Transverse colon (tissue), 4 donors: ENCODE measurements at regions not wholly inside any gene's neighbourhood (a gene's known extent, or its start where the extent isn't known, plus 50 kb on each side); places are given as distances from the start of the nearest gene placed in this dataset.
A peak's percentile ranks its signal among the peaks of the same experiment; 100 is the strongest.
"Not testable (repeated sequence)": the region's sequence is repeated elsewhere in the genome, so short reads cannot be mapped to it uniquely, and the experiment has no call there.

Source experiments
- DNase-seq: peaks from one replicate; pipeline ENCODE4 v3.0.0-alpha.2; 2019
- H3K27ac ChIP-seq, 4 donors: fragments of 200-600 bp; sonication (generic); 2 replicates each; pipeline ENCODE4 v1.5.1; 2016 to 2018; ENCODE audit warnings: inconsistent platforms in 4 of 4
- H3K27me3 ChIP-seq: fragments of 200-600 bp; sonication (generic); 2 replicates; pipeline ENCODE4 v1.5.1; 2017; ENCODE audit warnings: inconsistent platforms
- H3K36me3 ChIP-seq, 4 donors: fragments of 200-600 bp; sonication (generic); 2 replicates each; pipeline ENCODE4 v1.5.1; 2017 to 2019; ENCODE audit warnings: inconsistent platforms in 4 of 4
- H3K4me1 ChIP-seq, 4 donors: fragments of 200-600 bp; sonication (generic); 2 replicates each; pipeline ENCODE4 v1.5.1; 2017 to 2020; ENCODE audit warnings: inconsistent platforms in 4 of 4
- H3K4me3 ChIP-seq, 4 donors: fragments of 200-600 bp; sonication (generic); 1 replicate in 1 of 4; 2 replicates in 3 of 4; pipeline versions ENCODE4 v1.5.1 to v1.6.1; 2017 to 2019; ENCODE audit warnings: inconsistent platforms in 4 of 4
- H3K9me3 ChIP-seq, 2 donors: fragments of 200-600 bp; sonication (generic); 2 replicates each; pipeline ENCODE4 v1.5.1; 2017 to 2019; ENCODE audit warnings: inconsistent platforms in 2 of 2
- CTCF ChIP-seq, 5 experiments: fragments of 200-600 bp in 3 of 5; fragments of 450-650 bp in 2 of 5; sonication (generic) in 3 of 5; IDR thresholded peaks; 1 replicate in 2 of 5; 2 replicates in 3 of 5; pipeline ENCODE4 v1.5.1; 2016 to 2017; ENCODE audit warnings: antibody characterized with exemption in 5 of 5, inconsistent platforms in 3 of 5, mild to moderate bottlenecking in 2 of 5, moderate library complexity in 1 of 5
- EP300 ChIP-seq: sonication (generic); formaldehyde crosslinking; IDR thresholded peaks from one replicate; pipeline ENCODE4 v1.6.1; 2017; ENCODE audit warnings: antibody characterized with exemption, low read depth
- POLR2A ChIP-seq: fragments of 450-650 bp; IDR thresholded peaks from one replicate; pipeline ENCODE4 v1.6.1; 2016; ENCODE audit warnings: antibody characterized with exemption, mild to moderate bottlenecking, moderate library complexity
- POLR2AphosphoS5 ChIP-seq, 3 donors: sonication (generic); formaldehyde crosslinking; IDR thresholded peaks; one replicate each; pipeline ENCODE4 v1.6.1; 2016; ENCODE audit warnings: antibody characterized with exemption in 3 of 3
- WGBS, 2 donors: methylation state at CpG; one replicate each; pipeline ENCODE4 v1.1.5; 2018; ENCODE audit warnings: low coverage in 1 of 2; 5-methylcytosine and 5-hydroxymethylcytosine counted together
- in situ Hi-C, 4 donors: fragments of 200-750 bp; cut with MboI; loops; one replicate each; pipeline versions ENCODE4 v1.15.0 to v1.15.1; 2017; ENCODE audit warnings: low sequenced_read_pairs in 3 of 4, low pct_ligation_motif_present in 1 of 4, low pct_unique_long_range_greater_than_20kb in 1 of 4
- intact Hi-C: fragments of 100-400 bp; cut with DNase I; formaldehyde crosslinking; loops from one replicate; pipeline ENCODE4 v1.15.1; 2023; ENCODE audit warnings: low total_unique reads

DNA sequence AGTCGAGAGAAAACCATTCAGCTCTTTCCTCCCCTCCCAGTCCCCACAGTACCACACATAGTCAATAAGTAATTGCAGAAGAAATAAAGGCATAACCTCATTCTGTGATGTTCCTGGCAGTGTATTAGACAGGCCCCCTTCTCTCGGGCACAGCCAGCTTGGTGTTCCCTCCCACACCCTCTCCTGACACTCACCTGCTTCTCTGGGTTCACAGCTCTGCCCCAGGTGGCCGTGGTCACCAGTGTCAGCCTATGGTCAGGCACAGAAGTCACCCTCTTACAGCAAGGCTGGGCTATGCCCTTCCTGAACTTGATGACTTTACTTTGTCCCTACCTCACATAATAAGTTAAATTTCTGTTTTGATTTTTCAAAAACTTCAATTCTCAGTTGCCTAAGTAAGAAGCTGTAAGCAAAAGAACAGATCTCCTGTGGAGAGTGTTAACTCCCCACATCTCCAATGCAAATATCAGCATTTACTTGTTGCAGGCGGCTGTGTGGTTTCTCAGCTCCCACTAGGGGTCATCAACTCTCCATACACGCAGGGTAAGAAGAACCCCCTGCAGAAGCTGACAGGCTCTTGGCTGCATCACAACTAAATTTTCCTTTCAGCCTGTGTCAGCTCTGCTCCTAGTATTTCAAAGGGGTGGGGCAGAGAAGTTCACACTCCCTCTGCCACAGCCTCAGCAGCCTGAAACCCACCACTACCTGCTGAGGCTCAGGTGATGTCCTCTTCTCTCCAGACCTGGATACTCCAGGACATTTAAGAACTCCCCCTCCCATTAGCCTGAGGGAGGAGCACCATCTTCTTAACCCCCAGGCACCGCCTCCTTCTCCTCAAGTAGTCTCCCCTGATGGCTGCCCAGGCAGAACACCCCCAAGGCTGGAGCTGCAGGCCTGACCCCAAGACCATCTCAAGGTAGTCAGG, 172.9 kb upstream of the ETV3 start:
- H3K4me3 ChIP-seq, intact Hi-C loops, in situ Hi-C loops, H3K36me3 ChIP-seq, DNase-seq, H3K27me3 ChIP-seq, H3K9me3 ChIP-seq, H3K27ac ChIP-seq: not testable (repeated sequence)
- H3K4me1 ChIP-seq: peaks cover 0 to 14% (median 4%) of the 10 kb centered on the region in 4 donors
- WGBS, 2 donors: 45 to 57% methylated on average over 3 to 6 of the region's 6 CpGs
- peak in 3 of 5 experiments; percentile 27 to 32 (median 30) for TF ChIP-seq CTCF (IDR thresholded peaks at IDR 0.05)

DNA sequence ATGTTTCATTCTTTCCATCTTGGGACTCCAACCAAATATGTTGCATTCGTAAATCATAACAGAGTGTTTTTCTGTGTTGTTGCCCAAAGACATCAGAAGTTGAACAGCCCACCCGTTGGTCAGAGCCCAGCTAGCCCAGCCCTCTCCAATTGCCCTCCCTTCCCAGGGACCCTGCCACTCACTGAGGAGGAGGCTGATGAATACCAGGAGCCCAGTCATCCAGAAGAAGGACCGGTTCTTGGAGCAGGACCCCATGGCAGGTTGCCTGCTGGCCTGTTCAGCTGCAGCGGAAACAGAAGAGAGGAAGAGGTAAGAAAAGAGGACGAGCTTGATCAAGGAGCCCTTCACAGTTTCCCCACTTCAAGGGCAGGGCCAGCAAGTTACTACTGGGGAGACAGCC, 172.2 kb upstream of the ETV3 start:
- no peaks in the 10 kb centered on the region for H3K36me3 ChIP-seq
- no peak for DNase-seq
- H3K27ac ChIP-seq: no peak overlapping the region
- H3K27me3 ChIP-seq: no peaks in the 10 kb centered on the region
- H3K4me3 ChIP-seq: no peak overlapping the region
- H3K4me1 ChIP-seq: peaks cover 0 to 14% (median 4%) of the 10 kb centered on the region in 4 donors
- intact Hi-C loops (no loop called here), in situ Hi-C loops (no loop called here)
- TF ChIP-seq CTCF (IDR thresholded peaks at IDR 0.05) (no peak), EP300 (no peak), POLR2AphosphoS5 (IDR thresholded peaks at IDR 0.05) (no peak), POLR2A (no peak)
- 66 to 86% methylated on average over 2 to 5 of the region's 5 CpGs for WGBS, 2 donors
- no peaks in the 10 kb centered on the region for H3K9me3 ChIP-seq

DNA sequence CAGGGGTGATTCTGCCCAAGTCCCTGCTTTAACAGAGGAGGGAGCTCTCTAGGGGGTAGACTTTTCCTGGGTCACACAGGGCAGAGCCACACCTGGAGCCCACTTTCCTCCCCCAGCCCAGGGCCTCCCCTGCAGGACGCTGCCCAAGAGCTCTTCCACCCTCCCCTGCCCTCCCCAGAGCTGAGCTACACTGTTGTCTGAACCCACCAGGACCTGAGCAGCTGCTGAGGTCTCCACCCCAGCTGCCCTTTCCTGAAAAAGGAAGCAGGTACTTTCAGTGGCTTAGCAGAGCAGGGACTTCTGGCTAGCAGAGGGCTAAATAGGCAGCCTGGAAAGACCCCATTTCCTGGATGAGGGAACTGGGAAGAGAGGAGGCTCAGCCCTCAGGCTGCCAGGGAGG, 169.3 kb upstream of the ETV3 start:
- in situ Hi-C loops: no loop called here
- Histone ChIP-seq H3K9me3 (no peaks in the 10 kb centered on the region), H3K27me3 (no peaks in the 10 kb centered on the region), H3K4me1 (peaks cover 0 to 14% (median 4%) of the 10 kb centered on the region in 4 donors), H3K36me3 (no peaks in the 10 kb centered on the region), H3K27ac (no peak overlapping the region), H3K4me3 (no peak overlapping the region)
- intact Hi-C loops: no loop called here
- TF ChIP-seq EP300: no peak
- no peak for TF ChIP-seq POLR2AphosphoS5 (IDR thresholded peaks at IDR 0.05)
- no peak for TF ChIP-seq POLR2A
- no peak for TF ChIP-seq CTCF (IDR thresholded peaks at IDR 0.05)
- peak; percentile 24 for DNase-seq
- 33% methylated on average over 1 of the region's 1 CpG; no CpG with 5 or more reads in 1 of the 2 donors for WGBS, 2 donors

- no peaks in the 10 kb centered on the region for H3K27me3 ChIP-seq
- intact Hi-C loops: no loop called here
- no peak for TF ChIP-seq POLR2A
- no peak for TF ChIP-seq EP300
- TF ChIP-seq CTCF (IDR thresholded peaks at IDR 0.05): no peak
- no peak for TF ChIP-seq POLR2AphosphoS5 (IDR thresholded peaks at IDR 0.05)
- in situ Hi-C loops: no loop called here
- H3K9me3 ChIP-seq: no peaks in the 10 kb centered on the region
- H3K36me3 ChIP-seq: no peaks in the 10 kb centered on the region
- WGBS, 2 donors: 67 to 84% methylated on average over 2 to 3 of the region's 3 CpGs
- DNase-seq: no peak
- peaks cover 0 to 8% (median 4%) of the 10 kb centered on the region in 4 donors for H3K4me1 ChIP-seq
- H3K27ac ChIP-seq: no peak overlapping the region
- H3K4me3 ChIP-seq: no peak overlapping the region
Observed at GRCh38 chr1:157306896-157307295, 168.7 kb upstream of the ETV3 start.
